Neural progenitor cell (in vitro differentiated cells): ENCODE measurements at regions not wholly inside any gene's neighbourhood (a gene's known extent, or its start where the extent isn't known, plus 50 kb on each side); places are given as distances from the start of the nearest gene placed in this dataset.
"Not testable (repeated sequence)": the region's sequence is repeated elsewhere in the genome, so short reads cannot be mapped to it uniquely, and the experiment has no call there.

Source experiments
- DNase-seq: peaks from one replicate; pipeline ENCODE4 v3.0.0-alpha.2; 2016; ENCODE audit warnings: low spot score
- H2AFZ ChIP-seq: fragments of 200-600 bp; sonication (generic); replicated peaks from 2 replicates; pipeline ENCODE4 v1.6.1; 2016; ENCODE audit warnings: antibody characterized with exemption
- H3F3A ChIP-seq: fragments of 200-600 bp; sonication (generic); 2 replicates; pipeline ENCODE4 v1.6.1; 2016; ENCODE audit warnings: antibody characterized with exemption, low read depth
- H3K27ac ChIP-seq: fragments of 200-600 bp; sonication (generic); 2 replicates; pipeline ENCODE4 v1.5.1; 2016; ENCODE audit warnings: mild to moderate bottlenecking
- H3K27me3 ChIP-seq: fragments of 200-600 bp; sonication (generic); 2 replicates; pipeline ENCODE4 v1.6.1; 2016; ENCODE audit warnings: mild to moderate bottlenecking, moderate library complexity
- H3K36me3 ChIP-seq: fragments of 200-600 bp; sonication (generic); 2 replicates; pipeline ENCODE4 v1.5.1; 2016
- H3K4me1 ChIP-seq: fragments of 200-600 bp; sonication (generic); 2 replicates; pipeline ENCODE4 v1.6.1; 2016; ENCODE audit warnings: mixed run types
- H3K4me2 ChIP-seq: fragments of 200-600 bp; sonication (generic); 2 replicates; pipeline ENCODE4 v1.6.1; 2016
- H3K4me3 ChIP-seq: fragments of 200-600 bp; sonication (generic); 2 replicates; pipeline ENCODE4 v1.5.1; 2016
- H3K79me2 ChIP-seq: fragments of 200-600 bp; sonication (generic); 2 replicates; pipeline ENCODE4 v1.6.1; 2016; ENCODE audit warnings: low read depth
- H3K9ac ChIP-seq: fragments of 200-600 bp; sonication (generic); 2 replicates; pipeline ENCODE4 v1.6.1; 2016
- H3K9me3 ChIP-seq: fragments of 200-600 bp; sonication (generic); 2 replicates; pipeline ENCODE4 v1.5.1; 2016; ENCODE audit warnings: low read depth
- H4K20me1 ChIP-seq: fragments of 200-600 bp; sonication (generic); 2 replicates; pipeline ENCODE4 v1.6.1; 2016; ENCODE audit warnings: low read depth
- H3K27ac Mint-ChIP-seq: 3 replicates; pipeline ENCODE4 v1.8.0; 2021; ENCODE audit warnings: mixed read lengths
- H3K27me3 Mint-ChIP-seq: 2 replicates; pipeline ENCODE4 v1.8.0; 2022; ENCODE audit warnings: low read depth, mild to moderate bottlenecking, inconsistent platforms, moderate library complexity, mixed read lengths; ENCODE audit not compliant: insufficient read depth
- H3K36me3 Mint-ChIP-seq: 3 replicates; pipeline ENCODE4 v1.8.0; 2021; ENCODE audit warnings: mixed read lengths
- H3K4me1 Mint-ChIP-seq: 3 replicates; pipeline ENCODE4 v1.8.0; 2021; ENCODE audit warnings: mixed read lengths
- H3K4me3 Mint-ChIP-seq: 3 replicates; pipeline ENCODE4 v1.8.0; 2021; ENCODE audit warnings: mild to moderate bottlenecking, moderate library complexity, mixed read lengths
- H3K9me3 Mint-ChIP-seq: 3 replicates; pipeline ENCODE4 v1.8.0; 2020; ENCODE audit warnings: mixed read lengths
- CTCF ChIP-seq: fragments of 200-600 bp; sonication (generic); IDR thresholded peaks from 2 replicates; pipeline ENCODE4 v1.5.1; 2017; ENCODE audit warnings: antibody characterized with exemption, mild to moderate bottlenecking
- EZH2 ChIP-seq: fragments of 200-600 bp; sonication (generic); IDR thresholded peaks from 2 replicates; pipeline ENCODE4 v1.6.1; 2017; ENCODE audit warnings: antibody characterized with exemption, mild to moderate bottlenecking, moderate library complexity
- EZH2phosphoT487 ChIP-seq: fragments of 200-600 bp; sonication (generic); IDR thresholded peaks from 2 replicates; pipeline ENCODE4 v1.6.1; 2017; ENCODE audit warnings: antibody characterized with exemption

- TF ChIP-seq EZH2phosphoT487 (no peak), CTCF (no peak), EZH2 (no peak)
- Mint-ChIP-seq H3K27me3 (no peaks in the 10 kb centered on the region), H3K4me3 (no peak overlapping the region), H3K36me3 (no peaks in the 10 kb centered on the region), H3K9me3 (peaks cover 2% of the 10 kb centered on the region), H3K4me1 (peaks cover 16% of the 10 kb centered on the region), H3K27ac (no peak overlapping the region)
- Histone ChIP-seq H2AFZ (no peak overlapping the region), H3K4me2 (no peak overlapping the region), H3K4me3 (no peak overlapping the region), H3F3A (no peaks in the 10 kb centered on the region), H3K27me3 (no peaks in the 10 kb centered on the region), H3K9me3 (no peaks in the 10 kb centered on the region), H3K36me3 (no peaks in the 10 kb centered on the region), H3K4me1 (peaks cover 10% of the 10 kb centered on the region), H4K20me1 (no peaks in the 10 kb centered on the region), H3K9ac (no peak overlapping the region), H3K79me2 (no peaks in the 10 kb centered on the region), H3K27ac (no peak overlapping the region)
- no peak for DNase-seq
Measured at GRCh38 chr11:110347660-110348059, 51.2 kb upstream of the RDX start.

GRCh38 chr11:110349138-110349996 is 53.0 kb upstream of the RDX start:
- no peaks in the 10 kb centered on the region for H3K79me2 ChIP-seq
- H3K4me3 ChIP-seq, result no peak overlapping the region
- TF ChIP-seq EZH2 (no peak), CTCF (no peak)
- peak; percentile 29 for DNase-seq
- no peaks in the 10 kb centered on the region for H3F3A ChIP-seq
- Mint-ChIP-seq H3K4me3 (no peak overlapping the region), H3K36me3 (no peaks in the 10 kb centered on the region), H3K27ac (peak overlapping the region; percentile 42), H3K4me1 (peaks cover 16% of the 10 kb centered on the region), H3K9me3 (peaks cover 2% of the 10 kb centered on the region), H3K27me3 (no peaks in the 10 kb centered on the region)
- no peaks in the 10 kb centered on the region for H3K27me3 ChIP-seq
- H3K27ac ChIP-seq, result no peak overlapping the region
- peaks cover 11% of the 10 kb centered on the region for H3K4me1 ChIP-seq
- H4K20me1 ChIP-seq, result no peaks in the 10 kb centered on the region
- no peaks in the 10 kb centered on the region for H3K36me3 ChIP-seq
- no peak overlapping the region for H3K9ac ChIP-seq
- H3K4me2 ChIP-seq, result peak overlapping the region; percentile 2
- H2AFZ ChIP-seq, result no peak overlapping the region
- no peaks in the 10 kb centered on the region for H3K9me3 ChIP-seq

GRCh38 chr11:110349997-110350383 is 53.6 kb upstream of the RDX start:
- H3K27ac Mint-ChIP-seq, H3K4me3 Mint-ChIP-seq, H2AFZ ChIP-seq, H3K36me3 ChIP-seq, H3K9me3 Mint-ChIP-seq, DNase-seq, H3K27me3 ChIP-seq, H3K36me3 Mint-ChIP-seq, H3K27me3 Mint-ChIP-seq, H3K9me3 ChIP-seq, H3K4me3 ChIP-seq, H3K27ac ChIP-seq, H3K4me2 ChIP-seq, H3F3A ChIP-seq, H4K20me1 ChIP-seq, H3K79me2 ChIP-seq, H3K9ac ChIP-seq: not testable (repeated sequence)
- H3K4me1 Mint-ChIP-seq, result peaks cover 21% of the 10 kb centered on the region
- H3K4me1 ChIP-seq, result peaks cover 17% of the 10 kb centered on the region

- TF ChIP-seq CTCF (no peak), EZH2phosphoT487 (no peak), EZH2 (no peak)
- Histone ChIP-seq H3K27ac (no peak overlapping the region), H3K79me2 (no peaks in the 10 kb centered on the region), H2AFZ (peak overlapping the region; percentile 84), H3F3A (peaks cover 15% of the 10 kb centered on the region), H3K4me2 (peak overlapping the region; percentile 67), H4K20me1 (no peaks in the 10 kb centered on the region), H3K27me3 (no peaks in the 10 kb centered on the region), H3K9ac (no peak overlapping the region), H3K4me3 (no peak overlapping the region), H3K9me3 (no peaks in the 10 kb centered on the region), H3K4me1 (peaks cover 30% of the 10 kb centered on the region), H3K36me3 (no peaks in the 10 kb centered on the region)
- peak; percentile 69 for DNase-seq
- H3K4me3 Mint-ChIP-seq, result no peak overlapping the region
- peak overlapping the region; percentile 1 for H3K27ac Mint-ChIP-seq
- no peaks in the 10 kb centered on the region for H3K36me3 Mint-ChIP-seq
- H3K27me3 Mint-ChIP-seq, result no peaks in the 10 kb centered on the region
- no peaks in the 10 kb centered on the region for H3K9me3 Mint-ChIP-seq
- peaks cover 22% of the 10 kb centered on the region for H3K4me1 Mint-ChIP-seq
Measured at GRCh38 chr11:110355011-110355744, 58.8 kb upstream of the RDX start.
